ENCODE measurements at regions not wholly inside any gene's neighbourhood (a gene's known extent, or its start where the extent isn't known, plus 50 kb on each side); places are given as distances from the start of the nearest gene placed in this dataset.

DNA sequence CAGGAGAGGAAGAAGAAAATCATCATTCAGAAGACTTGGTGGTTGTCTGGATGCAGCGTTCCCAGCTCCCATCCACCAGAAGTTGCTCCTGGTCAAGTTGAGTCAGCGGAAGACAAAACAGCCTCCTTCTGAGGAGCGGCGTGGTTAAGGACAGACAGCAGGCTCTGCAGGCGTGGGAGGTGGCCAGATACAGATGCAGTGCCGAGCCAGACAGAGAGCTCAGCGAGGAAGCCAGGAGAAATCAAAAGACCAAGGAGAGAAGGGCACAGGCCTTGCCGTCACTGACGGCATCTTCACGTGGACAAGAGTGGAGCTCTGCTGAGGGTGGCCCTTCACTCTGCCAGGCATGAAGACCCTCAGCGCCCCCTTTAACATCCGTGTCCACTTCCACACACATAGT is 158.5 kb downstream of the THBS2 start:
- no peak for TF ChIP-seq CTCF (IDR thresholded peaks at IDR 0.05)
- TF ChIP-seq EZH2 (IDR thresholded peaks at IDR 0.05; ENCODE audit: borderline replicate concordance, insufficient read depth, low read depth, low read length, poor library complexity, severe bottlenecking): no peak

All from B cell (primary cell).